SK-N-SH (cell line): ENCODE measurements at regions not wholly inside any gene's neighbourhood (a gene's known extent, or its start where the extent isn't known, plus 50 kb on each side); places are given as distances from the start of the nearest gene placed in this dataset.
A peak's percentile ranks its signal among the peaks of the same experiment; 100 is the strongest.

Experiments used
- CTCF ChIA-PET: fragments of 300-600, 350-600 bp; formaldehyde crosslinking; extraction: SDS; loops from one replicate; lab custom pipeline; 2021; lab: Yijun Ruan, JAX
- POLR2A ChIA-PET: fragments of 350-600 bp; sonication (Branson Sonifier 250); formaldehyde crosslinking; extraction: SDS; loops from one replicate; lab custom pipeline; 2020; ENCODE audit warnings: antibody characterized with exemption, inconsistent platforms; lab: Yijun Ruan, JAX
- DNase-seq: peaks from one replicate; pipeline ENCODE4 v3.0.0; 2012
- H2AFZ ChIP-seq: fragments of 200-600 bp; sonication (generic); 2 replicates; pipeline ENCODE4 v1.8.1; 2016; ENCODE audit warnings: antibody characterized with exemption, mild to moderate bottlenecking, low read depth
- H3F3A ChIP-seq: fragments of 200-600 bp; sonication (generic); replicated peaks from 2 replicates; pipeline ENCODE3; 2016; ENCODE audit warnings: antibody characterized with exemption, mild to moderate bottlenecking; ENCODE audit not compliant: insufficient read depth
- H3K27ac ChIP-seq, 2 experiments: fragments of 200-500 bp in 1 of 2; fragments of 200-600 bp in 1 of 2; sonication (Bioruptor generic) in 1 of 2; sonication (generic), shearing (Covaris generic) in 1 of 2; 2 replicates each; pipeline versions ENCODE4 v1.5.1 to v1.6.1; 2014 to 2016; ENCODE audit warnings: low read depth in 2 of 2, inconsistent platforms in 1 of 2, low read length in 1 of 2, mild to moderate bottlenecking in 1 of 2, mixed read lengths in 1 of 2
- H3K27me3 ChIP-seq: fragments of 200-600 bp; sonication (generic), shearing (Covaris generic); 2 replicates; pipeline ENCODE4 v1.6.1; 2016; ENCODE audit warnings: mixed run types; ENCODE audit not compliant: insufficient read depth
- H3K36me3 ChIP-seq, 2 experiments: fragments of 200-500 bp in 1 of 2; fragments of 200-600 bp in 1 of 2; sonication (Bioruptor generic) in 1 of 2; sonication (generic) in 1 of 2; replicated peaks in 1 of 2; 2 replicates each; pipeline versions ENCODE3 to v1.5.1; 2014 to 2016; ENCODE audit warnings: low read length in 1 of 2, mild to moderate bottlenecking in 1 of 2; ENCODE audit not compliant: insufficient read depth in 2 of 2, control insufficient read depth in 1 of 2
- H3K4me1 ChIP-seq, 2 experiments: fragments of 200-500 bp in 1 of 2; fragments of 200-600 bp in 1 of 2; sonication (Bioruptor generic) in 1 of 2; sonication (generic), shearing (Covaris generic) in 1 of 2; 2 replicates each; pipeline versions ENCODE4 v1.5.1 to v1.6.1; 2014 to 2016; ENCODE audit warnings: low read depth in 1 of 2, low read length in 1 of 2, mixed run types in 1 of 2; ENCODE audit not compliant: insufficient read depth in 2 of 2, control insufficient read depth in 1 of 2
- H3K4me2 ChIP-seq: fragments of 200-600 bp; sonication (generic), shearing (Covaris generic); 2 replicates; pipeline ENCODE4 v1.6.1; 2017; ENCODE audit warnings: mixed run types
- H3K4me3 ChIP-seq, 2 experiments: fragments of 200-500 bp in 1 of 2; fragments of 200-600 bp in 1 of 2; sonication (Bioruptor generic) in 1 of 2; sonication (generic), shearing (Covaris generic) in 1 of 2; 2 replicates each; pipeline versions ENCODE4 v1.5.1 to v1.8.1; 2014 to 2016; ENCODE audit warnings: low read depth in 2 of 2, inconsistent platforms in 1 of 2, low read length in 1 of 2, mild to moderate bottlenecking in 1 of 2, mixed read lengths in 1 of 2, moderate library complexity in 1 of 2
- H3K79me2 ChIP-seq: fragments of 200-600 bp; sonication (generic); 2 replicates; pipeline ENCODE4 v1.8.1; 2017; ENCODE audit warnings: mild to moderate bottlenecking; ENCODE audit not compliant: insufficient read depth
- H3K9ac ChIP-seq: fragments of 200-600 bp; sonication (generic); 2 replicates; pipeline ENCODE4 v1.6.1; 2017; ENCODE audit warnings: mixed run types
- H3K9me2 ChIP-seq: fragments of 200-600 bp; sonication (generic); 2 replicates; pipeline ENCODE4 v1.6.1; 2017; ENCODE audit warnings: mixed run types
- H3K9me3 ChIP-seq: fragments of 200-600 bp; sonication (generic); 2 replicates; pipeline ENCODE4 v1.6.1; 2017; ENCODE audit warnings: mixed run types, mild to moderate bottlenecking, moderate library complexity
- H4K20me1 ChIP-seq: fragments of 200-600 bp; sonication (generic); 2 replicates; pipeline ENCODE4 v1.6.1; 2017; ENCODE audit warnings: mild to moderate bottlenecking, mixed run types; ENCODE audit not compliant: insufficient read depth
- EP300 ChIP-seq, 2 experiments: IDR thresholded peaks; 2 replicates each; pipeline versions ENCODE4 v1.4.0 to v1.6.1; 2012; ENCODE audit warnings: borderline replicate concordance in 1 of 2, low read depth in 1 of 2, low read length in 1 of 2
- EZH2phosphoT487 ChIP-seq: fragments of 200-600 bp; sonication (generic); IDR thresholded peaks from 2 replicates; pipeline ENCODE4 v1.6.1; 2017; ENCODE audit warnings: low read depth, mixed run types, mild to moderate bottlenecking, antibody characterized with exemption, moderate library complexity, borderline replicate concordance
- FOXJ3 ChIP-seq: sonication (generic); formaldehyde crosslinking; IDR thresholded peaks from 2 replicates; pipeline ENCODE4 v1.5.1; 2020; ENCODE audit warnings: mild to moderate bottlenecking, missing genetic modification reagents
- GABPA ChIP-seq: IDR thresholded peaks from 2 replicates; pipeline ENCODE4 v1.4.0; 2012; ENCODE audit warnings: low read depth, mild to moderate bottlenecking
- JUND ChIP-seq: IDR thresholded peaks from 2 replicates; pipeline ENCODE4 v1.4.0; 2012
- MXI1 ChIP-seq: IDR thresholded peaks from 2 replicates; pipeline ENCODE4 v1.6.1; 2012; ENCODE audit warnings: mild to moderate bottlenecking, low read depth, low read length, improper control_type of control experiment
- NFIC ChIP-seq: IDR thresholded peaks from 2 replicates; pipeline ENCODE4 v1.4.0; 2012; ENCODE audit warnings: borderline replicate concordance
- NRF1 ChIP-seq: IDR thresholded peaks from 2 replicates; pipeline ENCODE4 v1.6.1; 2012; ENCODE audit warnings: low read depth, mild to moderate bottlenecking, low read length
- POLR2AphosphoS5 ChIP-seq: IDR thresholded peaks from 2 replicates; pipeline ENCODE4 v1.6.1; 2012; ENCODE audit warnings: low read depth, low read length
- SIN3A ChIP-seq: IDR thresholded peaks from 2 replicates; pipeline ENCODE4 v1.6.1; 2012; ENCODE audit warnings: low read depth, mild to moderate bottlenecking, low read length, moderate library complexity, borderline replicate concordance
- TAF1 ChIP-seq: IDR thresholded peaks from 2 replicates; pipeline ENCODE4 v1.6.1; 2012; ENCODE audit warnings: low read depth, mild to moderate bottlenecking, low read length, moderate library complexity, borderline replicate concordance
- WGBS: methylation state at CpG from one replicate; pipeline ENCODE4 v1.1.6; 2017; ENCODE audit warnings: low lambda C conversion rate; 5-methylcytosine and 5-hydroxymethylcytosine counted together
- TF ChIP-seq, protein P1 (sequence below): IDR thresholded peaks from 2 replicates; pipeline ENCODE4 v1.4.0; 2012; ENCODE audit warnings: low read depth, borderline replicate concordance
- TF ChIP-seq, protein P2 (sequence below): fragments of 150-350 bp; IDR thresholded peaks from 2 replicates; pipeline ENCODE4 v1.6.1; 2016; ENCODE audit warnings: mild to moderate bottlenecking, low read depth, low read length
- TF ChIP-seq, protein P3 (sequence below): fragments of 150-350 bp; IDR thresholded peaks from 2 replicates; pipeline ENCODE4 v1.6.1; 2017; ENCODE audit warnings: antibody characterized with exemption, low read length, low read depth, borderline replicate concordance
- TF ChIP-seq, protein P4 (sequence below): IDR thresholded peaks from 2 replicates; pipeline ENCODE4; 2012

DNA sequence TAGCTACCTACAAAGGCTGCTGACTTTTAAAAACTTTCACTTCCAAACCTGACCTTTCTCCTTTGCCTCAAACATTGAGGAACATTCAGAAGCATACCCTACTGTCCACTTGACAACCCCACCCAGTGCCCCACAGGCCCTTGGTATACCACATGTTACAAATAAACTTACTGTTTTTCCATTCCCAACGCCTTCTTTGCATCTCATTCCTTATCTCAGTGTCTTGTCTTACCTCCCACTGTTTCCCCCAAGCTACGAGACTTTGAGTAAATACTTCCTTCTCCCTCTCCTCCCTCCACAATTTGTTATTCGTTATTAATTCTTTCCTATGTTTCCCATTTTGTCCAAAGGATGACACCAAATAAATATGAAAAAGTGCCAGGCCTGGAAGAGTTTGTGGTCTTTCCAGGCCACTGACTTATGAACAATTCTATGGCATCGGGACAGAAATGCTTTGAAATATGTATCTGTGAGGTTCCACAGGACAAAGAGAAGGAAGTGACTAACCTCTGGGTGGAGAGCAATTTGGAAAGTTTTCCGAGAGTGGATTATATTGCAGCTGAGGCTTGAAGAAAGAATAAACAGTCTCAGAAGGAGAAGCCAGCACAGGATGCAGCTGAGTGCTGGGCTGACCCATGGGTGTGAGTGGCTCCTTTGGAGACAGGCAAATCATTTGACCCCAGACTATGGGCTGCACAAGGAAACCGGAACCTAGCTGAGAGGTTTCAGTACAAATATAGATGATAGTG lies 409.0 kb downstream of the LPIN1 start (continued):
- TF ChIP-seq, protein P1, sequence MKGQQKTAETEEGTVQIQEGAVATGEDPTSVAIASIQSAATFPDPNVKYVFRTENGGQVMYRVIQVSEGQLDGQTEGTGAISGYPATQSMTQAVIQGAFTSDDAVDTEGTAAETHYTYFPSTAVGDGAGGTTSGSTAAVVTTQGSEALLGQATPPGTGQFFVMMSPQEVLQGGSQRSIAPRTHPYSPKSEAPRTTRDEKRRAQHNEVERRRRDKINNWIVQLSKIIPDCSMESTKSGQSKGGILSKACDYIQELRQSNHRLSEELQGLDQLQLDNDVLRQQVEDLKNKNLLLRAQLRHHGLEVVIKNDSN = 0 out of 2 replicates have a peak, but pooled peaks have one; percentile 6
- TF ChIP-seq NFIC (peak; percentile 98), EP300 (IDR thresholded peaks at IDR 0.05; ENCODE audit: borderline replicate concordance in 1 of 2, low read depth in 1 of 2, low read length in 1 of 2) (peak; percentile 10 to 98; a peak in 2 of 4 replicates), EZH2phosphoT487 (no peak), FOXJ3 (CRISPR knock-in tag) (no peak), MXI1 (no peak), NRF1 (no peak), POLR2AphosphoS5 (peak; percentile 72; the same call in 1 of the 2 replicates), SIN3A (peak; percentile 35; the same call in 1 of the 2 replicates)
- TF ChIP-seq, protein P2, sequence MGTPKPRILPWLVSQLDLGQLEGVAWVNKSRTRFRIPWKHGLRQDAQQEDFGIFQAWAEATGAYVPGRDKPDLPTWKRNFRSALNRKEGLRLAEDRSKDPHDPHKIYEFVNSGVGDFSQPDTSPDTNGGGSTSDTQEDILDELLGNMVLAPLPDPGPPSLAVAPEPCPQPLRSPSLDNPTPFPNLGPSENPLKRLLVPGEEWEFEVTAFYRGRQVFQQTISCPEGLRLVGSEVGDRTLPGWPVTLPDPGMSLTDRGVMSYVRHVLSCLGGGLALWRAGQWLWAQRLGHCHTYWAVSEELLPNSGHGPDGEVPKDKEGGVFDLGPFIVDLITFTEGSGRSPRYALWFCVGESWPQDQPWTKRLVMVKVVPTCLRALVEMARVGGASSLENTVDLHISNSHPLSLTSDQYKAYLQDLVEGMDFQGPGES = no peak

DNA sequence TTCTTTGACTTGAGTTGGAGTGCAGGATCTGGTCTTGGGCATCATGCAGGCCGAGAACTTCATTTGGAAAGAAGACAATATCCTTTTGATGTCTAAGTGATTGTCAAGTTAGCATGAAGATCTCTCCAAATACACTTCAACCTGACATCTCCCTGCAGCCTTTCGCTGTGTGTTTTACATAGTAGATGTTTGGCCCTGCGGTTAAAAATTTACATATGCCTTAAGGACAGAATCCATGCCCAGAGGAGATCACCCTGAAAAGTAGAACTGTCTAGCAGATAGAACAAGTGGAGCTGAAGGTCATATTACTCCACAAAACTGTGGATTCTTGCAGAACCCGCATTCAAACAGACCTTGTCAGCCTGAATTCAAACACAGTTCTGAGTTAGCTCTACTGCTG lies 409.9 kb downstream of the LPIN1 start:
- Histone ChIP-seq H2AFZ (peak overlapping the region; percentile 2), H3K4me3 (no peak overlapping the region), H3K36me3 (no peaks in the 10 kb centered on the region), H3K9me3 (no peaks in the 10 kb centered on the region), H3K9me2 (no peaks in the 10 kb centered on the region), H3K27ac (peak overlapping the region; percentile 61 to 84; a peak in 3 of 4 replicates), H3K27me3 (no peaks in the 10 kb centered on the region), H3F3A (peaks cover 19% of the 10 kb centered on the region)
- CTCF ChIA-PET = interaction anchor here (1.6 to 2.4 kb wide), 2 partner anchors 9 to 11 kb away, joined by 5 to 7 read pairs; no protein-coding TSS in a partner anchor
- TF ChIP-seq, protein P3, sequence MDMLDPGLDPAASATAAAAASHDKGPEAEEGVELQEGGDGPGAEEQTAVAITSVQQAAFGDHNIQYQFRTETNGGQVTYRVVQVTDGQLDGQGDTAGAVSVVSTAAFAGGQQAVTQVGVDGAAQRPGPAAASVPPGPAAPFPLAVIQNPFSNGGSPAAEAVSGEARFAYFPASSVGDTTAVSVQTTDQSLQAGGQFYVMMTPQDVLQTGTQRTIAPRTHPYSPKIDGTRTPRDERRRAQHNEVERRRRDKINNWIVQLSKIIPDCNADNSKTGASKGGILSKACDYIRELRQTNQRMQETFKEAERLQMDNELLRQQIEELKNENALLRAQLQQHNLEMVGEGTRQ = no peak
- TF ChIP-seq JUND (no peak), MXI1 (no peak), TAF1 (no peak), EZH2phosphoT487 (no peak), GABPA (no peak), SIN3A (no peak), NFIC (no peak)
- TF ChIP-seq, protein P4, sequence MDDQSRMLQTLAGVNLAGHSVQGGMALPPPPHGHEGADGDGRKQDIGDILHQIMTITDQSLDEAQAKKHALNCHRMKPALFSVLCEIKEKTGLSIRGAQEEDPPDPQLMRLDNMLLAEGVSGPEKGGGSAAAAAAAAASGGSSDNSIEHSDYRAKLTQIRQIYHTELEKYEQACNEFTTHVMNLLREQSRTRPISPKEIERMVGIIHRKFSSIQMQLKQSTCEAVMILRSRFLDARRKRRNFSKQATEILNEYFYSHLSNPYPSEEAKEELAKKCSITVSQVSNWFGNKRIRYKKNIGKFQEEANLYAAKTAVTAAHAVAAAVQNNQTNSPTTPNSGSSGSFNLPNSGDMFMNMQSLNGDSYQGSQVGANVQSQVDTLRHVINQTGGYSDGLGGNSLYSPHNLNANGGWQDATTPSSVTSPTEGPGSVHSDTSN = no peak
- TF ChIP-seq, all 33 proteins: peak for 0
- Histone ChIP-seq H3K79me2 (no peaks in the 10 kb centered on the region), H3K9ac (peak overlapping the region; percentile 12; the same call in 1 of the 2 replicates), H3K4me1 (peaks cover 0 to 23% of the 10 kb centered on the region in 2 experiments; a peak in 3 of 4 replicates), H4K20me1 (no peaks in the 10 kb centered on the region), H3K4me2 (peak overlapping the region; percentile 44)
- 71% methylated on average over 4 of the region's 4 CpGs for WGBS
- POLR2A ChIA-PET = no interaction called here
- no peak for DNase-seq
